ENCODE measurements at regions not wholly inside any gene's neighbourhood (a gene's known extent, or its start where the extent isn't known, plus 50 kb on each side); places are given as distances from the start of the nearest gene placed in this dataset.

GRCh38 chr9:88733651-88734421 is 198.9 kb downstream of the NXNL2 start:
- ChIA-PET CTCF (no interaction called here), POLR2A (no interaction called here)
- ATAC-seq (replicated peaks in 1 of 4) (no peak), DNase-seq (no peak)
- Histone ChIP-seq H3K4me1 (ENCODE audit: control insufficient read depth in 1 of 2, extremely low read depth in 1 of 2, insufficient read depth in 2 of 2, low read length in 2 of 2) (no peaks in the 10 kb centered on the region), H3K27me3 (replicated peaks in 1 of 2; ENCODE audit: control insufficient read depth in 2 of 2, extremely low read depth in 1 of 2, insufficient read depth in 2 of 2, low read length in 1 of 2) (peaks cover 0 to 5% of the 10 kb centered on the region in 2 experiments), H3K36me3 (ENCODE audit: control insufficient read depth in 2 of 2, extremely low read depth in 1 of 2, insufficient read depth in 1 of 2, low read length in 1 of 2) (no peaks in the 10 kb centered on the region), H3K4me3 (ENCODE audit: control insufficient read depth in 1 of 2, extremely low read depth in 1 of 2, low read length in 1 of 2) (no peak overlapping the region), H3K27ac (ENCODE audit: low read length) (no peak overlapping the region), H3K9me3 (no peaks in the 10 kb centered on the region)
- peaks cover 0 to 10% (median 0%) of the 10 kb centered on the region in 3 donors for H3K9me3 Mint-ChIP-seq
- WGBS (ENCODE audit: insufficient coverage), result 88% methylated on average over 5 of the region's 8 CpGs
- peaks cover 2 to 24% of the 10 kb centered on the region in 2 donors for H3K27me3 Mint-ChIP-seq
- H3K36me3 Mint-ChIP-seq, result no peaks in the 10 kb centered on the region
- H3K27ac Mint-ChIP-seq, result no peak overlapping the region
- H3K4me3 Mint-ChIP-seq, result no peak overlapping the region
- no peaks in the 10 kb centered on the region for H3K4me1 Mint-ChIP-seq

- Mint-ChIP-seq H3K36me3 (no peaks in the 10 kb centered on the region), H3K27ac (no peak overlapping the region), H3K9me3 (peaks cover 0 to 10% (median 0%) of the 10 kb centered on the region in 3 donors), H3K27me3 (peaks cover 4 to 25% of the 10 kb centered on the region in 2 donors), H3K4me3 (no peak overlapping the region), H3K4me1 (no peaks in the 10 kb centered on the region)
- Histone ChIP-seq H3K4me3 (ENCODE audit: control insufficient read depth in 1 of 2, extremely low read depth in 1 of 2, low read length in 1 of 2) (no peak overlapping the region), H3K4me1 (ENCODE audit: control insufficient read depth in 1 of 2, extremely low read depth in 1 of 2, insufficient read depth in 2 of 2, low read length in 2 of 2) (no peaks in the 10 kb centered on the region), H3K27me3 (replicated peaks in 1 of 2; ENCODE audit: control insufficient read depth in 2 of 2, extremely low read depth in 1 of 2, insufficient read depth in 2 of 2, low read length in 1 of 2) (peaks cover 0 to 3% of the 10 kb centered on the region in 2 experiments), H3K9me3 (no peaks in the 10 kb centered on the region), H3K27ac (ENCODE audit: low read length) (no peak overlapping the region), H3K36me3 (ENCODE audit: control insufficient read depth in 2 of 2, extremely low read depth in 1 of 2, insufficient read depth in 1 of 2, low read length in 1 of 2) (no peaks in the 10 kb centered on the region)
- ChIA-PET POLR2A (no interaction called here), CTCF (no interaction called here)
- DNase-seq, result no peak
- ATAC-seq (replicated peaks in 1 of 4), result no peak
Observed at GRCh38 chr9:88734527-88734926, 199.5 kb downstream of the NXNL2 start.

GRCh38 chr9:88736136-88736637 is 201.2 kb downstream of the NXNL2 start:
- DNase-seq (no peak), ATAC-seq (replicated peaks in 1 of 4) (no peak)
- peaks cover 0 to 6% of the 10 kb centered on the region in 2 experiments for H3K27me3 ChIP-seq (replicated peaks in 1 of 2; ENCODE audit: control insufficient read depth in 2 of 2, extremely low read depth in 1 of 2, insufficient read depth in 2 of 2, low read length in 1 of 2)
- WGBS (ENCODE audit: insufficient coverage), result no CpG with 5 or more reads among the region's 1 CpG
- H3K4me1 ChIP-seq (ENCODE audit: control insufficient read depth in 1 of 2, extremely low read depth in 1 of 2, insufficient read depth in 2 of 2, low read length in 2 of 2), result no peaks in the 10 kb centered on the region
- ChIA-PET CTCF (no interaction called here), POLR2A (no interaction called here)
- no peaks in the 10 kb centered on the region for H3K36me3 Mint-ChIP-seq
- H3K9me3 Mint-ChIP-seq, result peaks cover 0 to under 1% (median 0%) of the 10 kb centered on the region in 3 donors
- H3K27me3 Mint-ChIP-seq, result peaks cover 13 to 24% of the 10 kb centered on the region in 2 donors
- H3K27ac ChIP-seq (ENCODE audit: low read length), result no peak overlapping the region
- H3K27ac Mint-ChIP-seq, result no peak overlapping the region
- H3K4me3 ChIP-seq (ENCODE audit: control insufficient read depth in 1 of 2, extremely low read depth in 1 of 2, low read length in 1 of 2), result no peak overlapping the region
- no peaks in the 10 kb centered on the region for H3K4me1 Mint-ChIP-seq
- no peaks in the 10 kb centered on the region for H3K9me3 ChIP-seq
- H3K4me3 Mint-ChIP-seq, result no peak overlapping the region
- no peaks in the 10 kb centered on the region for H3K36me3 ChIP-seq (ENCODE audit: control insufficient read depth in 2 of 2, extremely low read depth in 1 of 2, insufficient read depth in 1 of 2, low read length in 1 of 2)

- Histone ChIP-seq H3K4me3 (ENCODE audit: control insufficient read depth in 1 of 2, extremely low read depth in 1 of 2, low read length in 1 of 2) (no peak overlapping the region), H3K27ac (ENCODE audit: low read length) (no peak overlapping the region), H3K27me3 (replicated peaks in 1 of 2; ENCODE audit: control insufficient read depth in 2 of 2, extremely low read depth in 1 of 2, insufficient read depth in 2 of 2, low read length in 1 of 2) (peaks cover 0 to 7% of the 10 kb centered on the region in 2 experiments), H3K9me3 (no peaks in the 10 kb centered on the region), H3K4me1 (ENCODE audit: control insufficient read depth in 1 of 2, extremely low read depth in 1 of 2, insufficient read depth in 2 of 2, low read length in 2 of 2) (no peaks in the 10 kb centered on the region), H3K36me3 (ENCODE audit: control insufficient read depth in 2 of 2, extremely low read depth in 1 of 2, insufficient read depth in 1 of 2, low read length in 1 of 2) (no peaks in the 10 kb centered on the region)
- Mint-ChIP-seq H3K9me3 (no peaks in the 10 kb centered on the region), H3K4me3 (no peak overlapping the region), H3K27me3 (peaks cover 18 to 21% of the 10 kb centered on the region in 2 donors), H3K4me1 (no peaks in the 10 kb centered on the region), H3K27ac (no peak overlapping the region), H3K36me3 (no peaks in the 10 kb centered on the region)
- ChIA-PET POLR2A (interaction anchor here in 1 of 2 donors (0.5 kb wide), 1 partner anchor 1013 kb away, joined by 3 read pairs; no protein-coding TSS in a partner anchor), CTCF (interaction anchor here in 1 of 2 donors (0.5 kb wide), 1 partner anchor 141 kb away, joined by 4 read pairs; no protein-coding TSS in a partner anchor)
- WGBS (ENCODE audit: insufficient coverage), result 70% methylated on average over 4 of the region's 4 CpGs
- ATAC-seq (replicated peaks in 1 of 4) (no peak), DNase-seq (no peak)
Observed at GRCh38 chr9:88737031-88737430, 202.1 kb downstream of the NXNL2 start.

GRCh38 chr9:88737876-88738275 is 202.9 kb downstream of the NXNL2 start:
- Mint-ChIP-seq H3K36me3 (no peaks in the 10 kb centered on the region), H3K27ac (no peak overlapping the region), H3K27me3 (peaks cover 19 to 20% of the 10 kb centered on the region in 2 donors), H3K9me3 (no peaks in the 10 kb centered on the region), H3K4me1 (no peaks in the 10 kb centered on the region), H3K4me3 (no peak overlapping the region)
- Histone ChIP-seq H3K27me3 (replicated peaks in 1 of 2; ENCODE audit: control insufficient read depth in 2 of 2, extremely low read depth in 1 of 2, insufficient read depth in 2 of 2, low read length in 1 of 2) (peaks cover 0 to 11% of the 10 kb centered on the region in 2 experiments), H3K27ac (ENCODE audit: low read length) (no peak overlapping the region), H3K36me3 (ENCODE audit: control insufficient read depth in 2 of 2, extremely low read depth in 1 of 2, insufficient read depth in 1 of 2, low read length in 1 of 2) (no peaks in the 10 kb centered on the region), H3K4me1 (ENCODE audit: control insufficient read depth in 1 of 2, extremely low read depth in 1 of 2, insufficient read depth in 2 of 2, low read length in 2 of 2) (no peaks in the 10 kb centered on the region), H3K4me3 (ENCODE audit: control insufficient read depth in 1 of 2, extremely low read depth in 1 of 2, low read length in 1 of 2) (no peak overlapping the region), H3K9me3 (no peaks in the 10 kb centered on the region)
- DNase-seq, result no peak
- POLR2A ChIA-PET, result no interaction called here
- no peak for ATAC-seq (replicated peaks in 1 of 4)
- 68% methylated on average over 5 of the region's 9 CpGs for WGBS (ENCODE audit: insufficient coverage)
- CTCF ChIA-PET, result no interaction called here

GRCh38 chr9:88738709-88739108 is 203.7 kb downstream of the NXNL2 start:
- no peaks in the 10 kb centered on the region for H3K9me3 Mint-ChIP-seq
- Histone ChIP-seq H3K27me3 (replicated peaks in 1 of 2; ENCODE audit: control insufficient read depth in 2 of 2, extremely low read depth in 1 of 2, insufficient read depth in 2 of 2, low read length in 1 of 2) (peaks cover 0 to 15% of the 10 kb centered on the region in 2 experiments), H3K4me3 (ENCODE audit: control insufficient read depth in 1 of 2, extremely low read depth in 1 of 2, low read length in 1 of 2) (no peak overlapping the region), H3K9me3 (no peaks in the 10 kb centered on the region), H3K4me1 (ENCODE audit: control insufficient read depth in 1 of 2, extremely low read depth in 1 of 2, insufficient read depth in 2 of 2, low read length in 2 of 2) (no peaks in the 10 kb centered on the region), H3K36me3 (ENCODE audit: control insufficient read depth in 2 of 2, extremely low read depth in 1 of 2, insufficient read depth in 1 of 2, low read length in 1 of 2) (no peaks in the 10 kb centered on the region), H3K27ac (ENCODE audit: low read length) (no peak overlapping the region)
- H3K27ac Mint-ChIP-seq, result no peak overlapping the region
- WGBS (ENCODE audit: insufficient coverage), result no CpG with 5 or more reads among the region's 3 CpGs
- no peaks in the 10 kb centered on the region for H3K4me1 Mint-ChIP-seq
- ChIA-PET CTCF (no interaction called here), POLR2A (no interaction called here)
- H3K4me3 Mint-ChIP-seq, result no peak overlapping the region
- ATAC-seq (replicated peaks in 1 of 4) (no peak), DNase-seq (no peak)
- no peaks in the 10 kb centered on the region for H3K36me3 Mint-ChIP-seq
- peaks cover 20 to 21% of the 10 kb centered on the region in 2 donors for H3K27me3 Mint-ChIP-seq

Data from T-cell (primary cell).